HG03354 (cell line): ENCODE measurements at regions not wholly inside any gene's neighbourhood (a gene's known extent, or its start where the extent isn't known, plus 50 kb on each side); places are given as distances from the start of the nearest gene placed in this dataset.
"Not testable (repeated sequence)": the region's sequence is repeated elsewhere in the genome, so short reads cannot be mapped to it uniquely, and the experiment has no call there.

Experiments used
- ATAC-seq: cut with Tn5 transposase; IDR thresholded peaks from one replicate; pipeline ENCODE4 v1.9.1; 2021; ENCODE audit warnings: mild to moderate bottlenecking; ENCODE audit not compliant: unreplicated experiment, poor library complexity, severe bottlenecking

GRCh38 chr5:26569241-26569928 is 469.0 kb downstream of the CDH9 start:
- no peak for ATAC-seq

GRCh38 chr5:26568316-26568715 is 470.1 kb downstream of the CDH9 start:
- no peak for ATAC-seq

GRCh38 chr5:26563979-26564378 is 474.4 kb downstream of the CDH9 start:
- no peak for ATAC-seq

GRCh38 chr5:26553079-26553478 is 485.3 kb downstream of the CDH9 start:
- no peak for ATAC-seq

GRCh38 chr5:26543987-26544386 is 494.4 kb downstream of the CDH9 start:
- no peak for ATAC-seq

GRCh38 chr5:26538226-26538625 is 500.2 kb downstream of the CDH9 start:
- ATAC-seq, result no peak

- ATAC-seq, result no peak
These were observed 503.2 kb downstream of the CDH9 start for GRCh38 chr5:26535215-26535614.

- no peak for ATAC-seq
These were observed 508.1 kb downstream of the CDH9 start for GRCh38 chr5:26530305-26530704.

GRCh38 chr5:26519245-26519644 is 519.1 kb downstream of the CDH9 start:
- ATAC-seq, result no peak

GRCh38 chr5:26518065-26518464 is 520.3 kb downstream of the CDH9 start:
- no peak for ATAC-seq

GRCh38 chr5:26498972-26499371 is 539.4 kb downstream of the CDH9 start:
- no peak for ATAC-seq

- ATAC-seq, result no peak
These were observed 542.9 kb downstream of the CDH9 start for GRCh38 chr5:26495437-26495836.

GRCh38 chr5:26492906-26493459 is 545.4 kb downstream of the CDH9 start:
- no peak for ATAC-seq

GRCh38 chr5:26487553-26487952 is 550.8 kb downstream of the CDH9 start:
- no peak for ATAC-seq

- ATAC-seq, result no peak
These were observed 551.8 kb downstream of the CDH9 start for GRCh38 chr5:26486631-26487030.

- ATAC-seq, result not testable (repeated sequence)
These were observed 553.1 kb downstream of the CDH9 start for GRCh38 chr5:26485146-26485860.

GRCh38 chr5:26482810-26483375 is 555.5 kb downstream of the CDH9 start:
- ATAC-seq, result peak; percentile 66

GRCh38 chr5:26482076-26482809 is 556.1 kb downstream of the CDH9 start:
- ATAC-seq, result peak; percentile 16

GRCh38 chr5:26470439-26470838 is 567.9 kb downstream of the CDH9 start:
- no peak for ATAC-seq

GRCh38 chr5:26439121-26439520 is 599.3 kb downstream of the CDH9 start:
- ATAC-seq, result no peak
